OCI-LY7 (cell line): ENCODE measurements at regions not wholly inside any gene's neighbourhood (a gene's known extent, or its start where the extent isn't known, plus 50 kb on each side); places are given as distances from the start of the nearest gene placed in this dataset.

ENCODE experiments used
- BruUV-seq: library from RNA; stranded (reverse); fragments of 400-500 nt; replicated peaks from 2 replicates; lab custom pipeline; 2021; lab: Mats Ljungman, UMichigan
- CTCF ChIA-PET: fragments of 300-600 bp; sonication (Branson Sonifier 250); formaldehyde crosslinking; loops from one replicate; lab custom pipeline; 2022; ENCODE audit warnings: antibody characterized with exemption; ENCODE audit not compliant: unreplicated experiment; lab: Charles Lee
- POLR2A ChIA-PET: fragments of 300-600 bp; sonication (Branson Sonifier 250); formaldehyde crosslinking; loops from one replicate; lab custom pipeline; 2022; ENCODE audit warnings: antibody characterized with exemption; lab: Charles Lee
- DNase-seq: peaks from one replicate; pipeline ENCODE4 v3.0.0-alpha.2; 2015; ENCODE audit warnings: low spot score
- H2AFZ ChIP-seq: fragments of 200-600 bp; sonication (generic), shearing (Covaris generic); 2 replicates; pipeline ENCODE4 v1.6.1; 2014; ENCODE audit warnings: mild to moderate bottlenecking, antibody characterized with exemption, low read length, moderate library complexity
- H3K27ac ChIP-seq: fragments of 200-600 bp; sonication (generic); 2 replicates; pipeline ENCODE4 v1.5.1; 2014; ENCODE audit warnings: mixed run types, low read depth, mild to moderate bottlenecking, moderate library complexity, low read length, inconsistent platforms; ENCODE audit not compliant: poor library complexity, severe bottlenecking
- H3K36me3 ChIP-seq: fragments of 200-600 bp; sonication (generic); 2 replicates; pipeline ENCODE4 v1.6.1; 2014; ENCODE audit warnings: mild to moderate bottlenecking, antibody characterized with exemption, low read length, moderate library complexity, mixed read lengths; ENCODE audit not compliant: insufficient read depth
- H3K4me1 ChIP-seq: fragments of 200-600 bp; sonication (generic); 2 replicates; pipeline ENCODE4 v1.5.1; 2014; ENCODE audit warnings: mild to moderate bottlenecking, low read length; ENCODE audit not compliant: insufficient read depth, poor library complexity, severe bottlenecking
- H3K4me2 ChIP-seq: fragments of 200-600 bp; sonication (generic); 2 replicates; pipeline ENCODE4 v1.6.1; 2014; ENCODE audit warnings: mild to moderate bottlenecking, low read length
- H3K4me3 ChIP-seq: fragments of 200-600 bp; sonication (generic); 2 replicates; pipeline ENCODE4 v1.5.1; 2014; ENCODE audit warnings: mild to moderate bottlenecking, low read depth, low read length; ENCODE audit not compliant: poor library complexity, severe bottlenecking
- H3K79me2 ChIP-seq: fragments of 200-600 bp; sonication (generic); 2 replicates; pipeline ENCODE4 v1.6.1; 2016; ENCODE audit warnings: low read depth, mild to moderate bottlenecking, low read length, moderate library complexity, mixed read lengths; ENCODE audit not compliant: insufficient read depth
- H3K9me2 ChIP-seq: fragments of 200-600 bp; sonication (generic); 2 replicates; pipeline ENCODE4 v1.6.1; 2016; ENCODE audit warnings: mild to moderate bottlenecking, low read length, mixed read lengths; ENCODE audit not compliant: insufficient read depth
- H3K9me3 ChIP-seq: fragments of 200-600 bp; sonication (generic); 2 replicates; pipeline ENCODE4 v1.6.1; 2014; ENCODE audit warnings: mild to moderate bottlenecking, mixed run types, low read length, mixed read lengths
- H4K20me1 ChIP-seq: fragments of 200-600 bp; sonication (generic); 2 replicates; pipeline ENCODE4 v1.6.1; 2014; ENCODE audit warnings: mild to moderate bottlenecking, antibody characterized with exemption, low read length, moderate library complexity, mixed read lengths; ENCODE audit not compliant: insufficient read depth
- CTCF ChIP-seq: fragments of 200-600 bp; sonication (generic); conservative IDR thresholded peaks from 2 replicates; pipeline ENCODE4 v1.5.1; 2014; ENCODE audit warnings: mild to moderate bottlenecking, antibody characterized with exemption, low read length, moderate library complexity, mixed read lengths
- EZH2phosphoT487 ChIP-seq: fragments of 200-600 bp; sonication (generic); IDR thresholded peaks from 2 replicates; pipeline ENCODE4 v1.6.1; 2018; ENCODE audit warnings: low read depth, borderline replicate concordance, mild to moderate bottlenecking, mixed run types, antibody characterized with exemption, low read length, moderate library complexity, mixed read lengths
- intact Hi-C: fragments of 100-400 bp; cut with micrococcal nuclease; formaldehyde crosslinking; loops from one replicate; pipeline ENCODE4 v1.10.0; 2022; ENCODE audit not compliant: unreplicated experiment

- Histone ChIP-seq H3K4me2 (no peak overlapping the region), H3K79me2 (no peaks in the 10 kb centered on the region), H3K9me3 (no peaks in the 10 kb centered on the region), H3K4me3 (no peak overlapping the region), H2AFZ (no peak overlapping the region), H3K4me1 (no peaks in the 10 kb centered on the region), H3K27ac (no peak overlapping the region), H3K36me3 (no peaks in the 10 kb centered on the region), H3K9me2 (no peaks in the 10 kb centered on the region), H4K20me1 (no peaks in the 10 kb centered on the region)
- no peak for DNase-seq
- ChIA-PET POLR2A (interaction anchor here (1.2 kb wide), 1 partner anchor 18 kb away, joined by 3 read pairs; no protein-coding TSS in a partner anchor), CTCF (no interaction called here)
- intact Hi-C loops: no loop called here
- TF ChIP-seq EZH2phosphoT487: no peak
- no peak for TF ChIP-seq CTCF
- no TSS peak for BruUV-seq
These were observed 661.3 kb upstream of the KLF12 start for GRCh38 chr13:74795526-74795925.

GRCh38 chr13:74794582-74794981 is 660.4 kb upstream of the KLF12 start:
- no peaks in the 10 kb centered on the region for H3K36me3 ChIP-seq
- H3K4me3 ChIP-seq: no peak overlapping the region
- no peaks in the 10 kb centered on the region for H4K20me1 ChIP-seq
- H3K4me2 ChIP-seq: no peak overlapping the region
- H3K9me3 ChIP-seq: no peaks in the 10 kb centered on the region
- TF ChIP-seq CTCF (no peak), EZH2phosphoT487 (no peak)
- intact Hi-C loops: no loop called here
- H2AFZ ChIP-seq: no peak overlapping the region
- no peaks in the 10 kb centered on the region for H3K9me2 ChIP-seq
- BruUV-seq: no TSS peak
- DNase-seq: no peak
- POLR2A ChIA-PET: interaction anchor here (1.2 kb wide), 1 partner anchor 19 kb away, joined by 3 read pairs; no protein-coding TSS in a partner anchor
- CTCF ChIA-PET: no interaction called here
- H3K4me1 ChIP-seq: no peaks in the 10 kb centered on the region
- H3K79me2 ChIP-seq: no peaks in the 10 kb centered on the region
- no peak overlapping the region for H3K27ac ChIP-seq

GRCh38 chr13:74794147-74794546 is 659.9 kb upstream of the KLF12 start:
- ChIA-PET POLR2A (interaction anchor here (1.2 kb wide), 1 partner anchor 19 kb away, joined by 3 read pairs; no protein-coding TSS in a partner anchor), CTCF (no interaction called here)
- no TSS peak for BruUV-seq

More at GRCh38 chr13:74794147-74794546, 659.9 kb upstream of the KLF12 start:
- Histone ChIP-seq H3K9me3 (no peaks in the 10 kb centered on the region), H3K36me3 (no peaks in the 10 kb centered on the region), H3K9me2 (no peaks in the 10 kb centered on the region), H2AFZ (no peak overlapping the region), H3K4me2 (no peak overlapping the region), H3K4me3 (no peak overlapping the region), H4K20me1 (no peaks in the 10 kb centered on the region), H3K4me1 (no peaks in the 10 kb centered on the region), H3K79me2 (no peaks in the 10 kb centered on the region), H3K27ac (no peak overlapping the region)
- DNase-seq: no peak
- intact Hi-C loops: no loop called here
- no peak for TF ChIP-seq EZH2phosphoT487
- TF ChIP-seq CTCF: no peak
